IMR-90 (cell line): ENCODE measurements at regions not wholly inside any gene's neighbourhood (a gene's known extent, or its start where the extent isn't known, plus 50 kb on each side); places are given as distances from the start of the nearest gene placed in this dataset.

ENCODE experiments used
- ATAC-seq: fragments of 200-7000 bp; cut with Tn5 transposase; 2 replicates; pipeline ENCODE4 v1.9.1; 2020; ENCODE audit warnings: low read depth, mild to moderate bottlenecking, moderate library complexity
- BruUV-seq: library from RNA; stranded (reverse); fragments of 400-500 nt; replicated peaks from 2 replicates; lab custom pipeline; 2021; lab: Mats Ljungman, UMichigan
- CTCF ChIA-PET: fragments of 300-600 bp; formaldehyde crosslinking; extraction: SDS; loops from one replicate; lab custom pipeline; 2021; ENCODE audit warnings: antibody characterized with exemption; lab: Yijun Ruan, JAX
- POLR2A ChIA-PET: fragments of 300-600 bp; sonication (Branson Sonifier 250); formaldehyde crosslinking; loops from one replicate; lab custom pipeline; 2022; ENCODE audit warnings: antibody characterized with exemption; ENCODE audit not compliant: unreplicated experiment; lab: Charles Lee
- DNase-seq: peaks from one replicate; pipeline ENCODE4 v3.0.0; 2013
- H2AFZ ChIP-seq: replicated peaks from 2 replicates; pipeline ENCODE3; 2013; ENCODE audit warnings: low read length, mild to moderate bottlenecking; ENCODE audit not compliant: poor library complexity
- H2AK5ac ChIP-seq: 2 replicates; pipeline ENCODE4 v1.6.1; 2013; ENCODE audit warnings: low read depth, low read length, inconsistent platforms
- H2AK9ac ChIP-seq: replicated peaks from 2 replicates; pipeline ENCODE3; 2013; ENCODE audit warnings: mild to moderate bottlenecking, low read depth, low read length, moderate library complexity; ENCODE audit not compliant: poor library complexity
- H2BK120ac ChIP-seq: 2 replicates; pipeline ENCODE4 v1.6.1; 2013; ENCODE audit warnings: low read depth, low read length, inconsistent platforms
- H2BK15ac ChIP-seq: 3 replicates; pipeline ENCODE4 v1.6.1; 2013; ENCODE audit warnings: low read depth, low read length, inconsistent platforms
- H2BK20ac ChIP-seq: 2 replicates; pipeline ENCODE4 v1.6.1; 2013; ENCODE audit warnings: low read depth, mild to moderate bottlenecking, inconsistent platforms, low read length, moderate library complexity
- H2BK5ac ChIP-seq: 2 replicates; pipeline ENCODE4 v1.6.1; 2013; ENCODE audit warnings: mild to moderate bottlenecking, low read depth, low read length, inconsistent platforms; ENCODE audit not compliant: poor library complexity, severe bottlenecking
- H3K14ac ChIP-seq: replicated peaks from 2 replicates; pipeline ENCODE4 v1.6.1; 2013; ENCODE audit warnings: low read depth, low read length, inconsistent platforms
- H3K18ac ChIP-seq: 2 replicates; pipeline ENCODE4 v1.6.1; 2013; ENCODE audit warnings: low read depth, low read length, control low read depth
- H3K23ac ChIP-seq: 2 replicates; pipeline ENCODE4 v1.6.1; 2013; ENCODE audit warnings: low read depth, low read length, inconsistent platforms
- H3K27ac ChIP-seq: 2 replicates; pipeline ENCODE4 v1.5.1; 2013; ENCODE audit warnings: mild to moderate bottlenecking, control low read depth, low read length; ENCODE audit not compliant: insufficient read depth
- H3K27me3 ChIP-seq: 2 replicates; pipeline ENCODE4 v1.6.1; 2013; ENCODE audit warnings: low read length; ENCODE audit not compliant: control insufficient read depth, insufficient read depth
- H3K36me3 ChIP-seq: 2 replicates; pipeline ENCODE4 v1.6.1; 2013; ENCODE audit warnings: low read length, mixed read lengths; ENCODE audit not compliant: control insufficient read depth, insufficient read depth
- H3K4ac ChIP-seq: 2 replicates; pipeline ENCODE4 v1.6.1; 2013; ENCODE audit warnings: low read depth, low read length, inconsistent platforms
- H3K4me1 ChIP-seq: 2 replicates; pipeline ENCODE4 v1.6.1; 2013; ENCODE audit warnings: low read length, mixed read lengths; ENCODE audit not compliant: control insufficient read depth, insufficient read depth
- H3K4me2 ChIP-seq: 2 replicates; pipeline ENCODE4 v1.6.1; 2013; ENCODE audit warnings: low read depth, mild to moderate bottlenecking, control low read depth, low read length, moderate library complexity
- H3K4me3 ChIP-seq: 2 replicates; pipeline ENCODE4 v1.5.1; 2013; ENCODE audit warnings: low read depth, mild to moderate bottlenecking, control low read depth, low read length, moderate library complexity; ENCODE audit not compliant: insufficient read depth
- H3K56ac ChIP-seq: 2 replicates; pipeline ENCODE4 v1.6.1; 2013; ENCODE audit warnings: low read length, inconsistent platforms; ENCODE audit not compliant: insufficient read depth; ENCODE audit errors: extremely low read depth
- H3K79me1 ChIP-seq, 2 experiments: 2 replicates each; pipeline ENCODE4 v1.6.1; 2013; ENCODE audit warnings: low read length in 2 of 2, inconsistent platforms in 1 of 2, low read depth in 1 of 2
- H3K9ac ChIP-seq: 2 replicates; pipeline ENCODE4 v1.6.1; 2013; ENCODE audit warnings: low read depth, low read length, control low read depth
- H3K9me1 ChIP-seq: 2 replicates; pipeline ENCODE4 v1.6.1; 2013; ENCODE audit warnings: low read length, inconsistent platforms; ENCODE audit not compliant: insufficient read depth
- H3K9me3 ChIP-seq: 2 replicates; pipeline ENCODE4 v1.6.1; 2013; ENCODE audit warnings: low read length; ENCODE audit not compliant: control insufficient read depth, insufficient read depth
- H4K20me1 ChIP-seq: 2 replicates; pipeline ENCODE4 v1.6.1; 2013; ENCODE audit warnings: low read length, inconsistent platforms; ENCODE audit not compliant: insufficient read depth
- H4K5ac ChIP-seq: 2 replicates; pipeline ENCODE4 v1.6.1; 2013; ENCODE audit warnings: mild to moderate bottlenecking, low read depth, low read length, control low read depth
- H4K8ac ChIP-seq, 2 experiments: 2 replicates each; pipeline ENCODE4 v1.6.1; 2013; ENCODE audit warnings: low read depth in 2 of 2, low read length in 2 of 2, control low read depth in 1 of 2, inconsistent platforms in 1 of 2
- H4K91ac ChIP-seq: 2 replicates; pipeline ENCODE4 v1.6.1; 2013; ENCODE audit warnings: low read depth, low read length, inconsistent platforms; ENCODE audit not compliant: insufficient read depth
- BHLHE40 ChIP-seq: fragments of 150-350 bp; IDR thresholded peaks from 2 replicates; pipeline ENCODE4 v1.6.1; 2016; ENCODE audit warnings: mild to moderate bottlenecking, low read depth, low read length
- CEBPB ChIP-seq: IDR thresholded peaks from 2 replicates; pipeline ENCODE4 v1.6.1; 2012; ENCODE audit warnings: low read depth, low read length, improper control_type of control experiment
- CHD1 ChIP-seq: IDR thresholded peaks from 2 replicates; pipeline ENCODE4 v1.6.1; 2012; ENCODE audit warnings: low read depth, low read length, improper control_type of control experiment
- FOS ChIP-seq: fragments of 150-350 bp; IDR thresholded peaks from 2 replicates; pipeline ENCODE4 v1.6.1; 2016; ENCODE audit warnings: low read depth, low read length
- MAFK ChIP-seq: IDR thresholded peaks from 2 replicates; pipeline ENCODE4 v1.6.1; 2012; ENCODE audit warnings: low read depth, low read length, improper control_type of control experiment
- MAZ ChIP-seq: IDR thresholded peaks from 2 replicates; pipeline ENCODE4 v1.6.1; 2012; ENCODE audit warnings: low read depth, mild to moderate bottlenecking, low read length, improper control_type of control experiment, moderate library complexity, borderline replicate concordance
- MXI1 ChIP-seq: IDR thresholded peaks from 2 replicates; pipeline ENCODE4 v1.6.1; 2012; ENCODE audit warnings: low read depth, mild to moderate bottlenecking, low read length, moderate library complexity, borderline replicate concordance
- NFE2L2 ChIP-seq: fragments of 150-350 bp; IDR thresholded peaks from 2 replicates; pipeline ENCODE4 v1.6.1; 2016; ENCODE audit warnings: low read depth, mild to moderate bottlenecking, low read length
- RCOR1 ChIP-seq: IDR thresholded peaks from 2 replicates; pipeline ENCODE4 v1.6.1; 2012; ENCODE audit warnings: mild to moderate bottlenecking, low read length, improper control_type of control experiment; ENCODE audit not compliant: insufficient replicate concordance
- SMC3 ChIP-seq: fragments of 150-350 bp; IDR thresholded peaks from 2 replicates; pipeline ENCODE4 v1.6.1; 2016; ENCODE audit warnings: low read depth, mild to moderate bottlenecking, antibody characterized with exemption, low read length, moderate library complexity
- WGBS, 2 experiments: methylation state at CpG; one replicate each; pipeline versions ENCODE4 v1.1.5 to v1.1.7; 2013; ENCODE audit warnings: missing lambda C conversion rate in 2 of 2; ENCODE audit not compliant: insufficient read length in 1 of 2; ENCODE audit errors: extremely low coverage in 2 of 2; 5-methylcytosine and 5-hydroxymethylcytosine counted together
- dilution Hi-C: fragments of 300-500 bp; cut with HindIII; formaldehyde crosslinking; loops from one replicate; pipeline ENCODE4 v1.14.3; 2018; ENCODE audit warnings: low sequenced_read_pairs; ENCODE audit not compliant: unreplicated experiment
- in situ Hi-C: fragments of 300-500 bp; cut with MboI; formaldehyde crosslinking; loops from 3 replicates; pipeline ENCODE4 v1.14.3; 2019; ENCODE audit warnings: low sequenced_read_pairs, inconsistent platforms, mixed read lengths
- intact Hi-C: fragments of 100-400 bp; cut with micrococcal nuclease; formaldehyde crosslinking; loops from 2 replicates; pipeline ENCODE4 v1.10.0; 2022
- TF ChIP-seq, protein P1 (sequence below): fragments of 150-350 bp; IDR thresholded peaks from 2 replicates; pipeline ENCODE4 v1.6.1; 2016; ENCODE audit warnings: low read depth, mild to moderate bottlenecking, low read length, moderate library complexity, borderline replicate concordance
- TF ChIP-seq, protein P2 (sequence below): conservative IDR thresholded peaks from 2 replicates; pipeline ENCODE4 v1.5.1; 2012; ENCODE audit warnings: mild to moderate bottlenecking, low read depth, low read length, improper control_type of control experiment
- TF ChIP-seq, protein P3 (sequence below): fragments of 150-350 bp; IDR thresholded peaks from 2 replicates; pipeline ENCODE4 v1.6.1; 2017; ENCODE audit warnings: mild to moderate bottlenecking, antibody characterized with exemption, low read length, low read depth

- Histone ChIP-seq H3K9me3 (peaks cover 8% of the 10 kb centered on the region; the same call in 1 of the 2 replicates), H3K9me1 (no peaks in the 10 kb centered on the region), H2BK20ac (no peak overlapping the region), H3K14ac (no peak overlapping the region), H4K8ac (no peak overlapping the region), H2AK9ac (no peak overlapping the region), H3K36me3 (no peaks in the 10 kb centered on the region), H3K79me1 (no peaks in the 10 kb centered on the region), H2BK5ac (no peak overlapping the region), H3K4me3 (no peak overlapping the region), H4K5ac (no peak overlapping the region), H2BK120ac (no peak overlapping the region), H3K23ac (no peak overlapping the region), H2AFZ (no peak overlapping the region), H2AK5ac (no peak overlapping the region), H3K56ac (no peak overlapping the region), H3K4me2 (no peak overlapping the region), H4K91ac (no peak overlapping the region), H3K18ac (no peak overlapping the region), H3K4ac (no peak overlapping the region), H3K4me1 (no peaks in the 10 kb centered on the region), H4K20me1 (no peaks in the 10 kb centered on the region), H2BK15ac (no peak overlapping the region), H3K27ac (no peak overlapping the region), H3K27me3 (no peaks in the 10 kb centered on the region), H3K9ac (no peak overlapping the region)
- CTCF ChIA-PET = no interaction called here
- 100% methylated on average over 1 of the region's 5 CpGs; no CpG with 5 or more reads in 1 of the 2 experiments for WGBS, 2 experiments
- DNase-seq = no peak
- no peak for ATAC-seq
- BruUV-seq = no TSS peak
- in situ Hi-C loops (no loop called here), intact Hi-C loops (no loop called here), dilution Hi-C loops (no loop called here)
- TF ChIP-seq NFE2L2 (no peak), SMC3 (no peak), CEBPB (no peak), MAFK (no peak), MAZ (no peak), MXI1 (no peak), BHLHE40 (no peak), FOS (no peak), RCOR1 (no peak), CHD1 (no peak)
- TF ChIP-seq, protein P1, sequence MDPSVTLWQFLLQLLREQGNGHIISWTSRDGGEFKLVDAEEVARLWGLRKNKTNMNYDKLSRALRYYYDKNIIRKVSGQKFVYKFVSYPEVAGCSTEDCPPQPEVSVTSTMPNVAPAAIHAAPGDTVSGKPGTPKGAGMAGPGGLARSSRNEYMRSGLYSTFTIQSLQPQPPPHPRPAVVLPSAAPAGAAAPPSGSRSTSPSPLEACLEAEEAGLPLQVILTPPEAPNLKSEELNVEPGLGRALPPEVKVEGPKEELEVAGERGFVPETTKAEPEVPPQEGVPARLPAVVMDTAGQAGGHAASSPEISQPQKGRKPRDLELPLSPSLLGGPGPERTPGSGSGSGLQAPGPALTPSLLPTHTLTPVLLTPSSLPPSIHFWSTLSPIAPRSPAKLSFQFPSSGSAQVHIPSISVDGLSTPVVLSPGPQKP = no peak
- TF ChIP-seq, protein P2, sequence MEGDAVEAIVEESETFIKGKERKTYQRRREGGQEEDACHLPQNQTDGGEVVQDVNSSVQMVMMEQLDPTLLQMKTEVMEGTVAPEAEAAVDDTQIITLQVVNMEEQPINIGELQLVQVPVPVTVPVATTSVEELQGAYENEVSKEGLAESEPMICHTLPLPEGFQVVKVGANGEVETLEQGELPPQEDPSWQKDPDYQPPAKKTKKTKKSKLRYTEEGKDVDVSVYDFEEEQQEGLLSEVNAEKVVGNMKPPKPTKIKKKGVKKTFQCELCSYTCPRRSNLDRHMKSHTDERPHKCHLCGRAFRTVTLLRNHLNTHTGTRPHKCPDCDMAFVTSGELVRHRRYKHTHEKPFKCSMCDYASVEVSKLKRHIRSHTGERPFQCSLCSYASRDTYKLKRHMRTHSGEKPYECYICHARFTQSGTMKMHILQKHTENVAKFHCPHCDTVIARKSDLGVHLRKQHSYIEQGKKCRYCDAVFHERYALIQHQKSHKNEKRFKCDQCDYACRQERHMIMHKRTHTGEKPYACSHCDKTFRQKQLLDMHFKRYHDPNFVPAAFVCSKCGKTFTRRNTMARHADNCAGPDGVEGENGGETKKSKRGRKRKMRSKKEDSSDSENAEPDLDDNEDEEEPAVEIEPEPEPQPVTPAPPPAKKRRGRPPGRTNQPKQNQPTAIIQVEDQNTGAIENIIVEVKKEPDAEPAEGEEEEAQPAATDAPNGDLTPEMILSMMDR = no peak
- TF ChIP-seq, protein P3, sequence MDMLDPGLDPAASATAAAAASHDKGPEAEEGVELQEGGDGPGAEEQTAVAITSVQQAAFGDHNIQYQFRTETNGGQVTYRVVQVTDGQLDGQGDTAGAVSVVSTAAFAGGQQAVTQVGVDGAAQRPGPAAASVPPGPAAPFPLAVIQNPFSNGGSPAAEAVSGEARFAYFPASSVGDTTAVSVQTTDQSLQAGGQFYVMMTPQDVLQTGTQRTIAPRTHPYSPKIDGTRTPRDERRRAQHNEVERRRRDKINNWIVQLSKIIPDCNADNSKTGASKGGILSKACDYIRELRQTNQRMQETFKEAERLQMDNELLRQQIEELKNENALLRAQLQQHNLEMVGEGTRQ = no peak
- POLR2A ChIA-PET = no interaction called here
Observed at GRCh38 chr13:60790620-60791019, 393.6 kb downstream of the TDRD3 start.
